BE2C (cell line): ENCODE measurements at regions not wholly inside any gene's neighbourhood (a gene's known extent, or its start where the extent isn't known, plus 50 kb on each side); places are given as distances from the start of the nearest gene placed in this dataset.

Experiments
- DNase-seq: peaks from one replicate; pipeline ENCODE4 v3.0.0-alpha.2; 2020
- H3K27me3 ChIP-seq: fragments of 250-450 bp; sonication (Bioruptor Pico); 2 replicates; pipeline ENCODE4 v1.5.1; 2020; ENCODE audit warnings: mild to moderate bottlenecking
- H3K36me3 ChIP-seq: fragments of 250-450 bp; sonication (Bioruptor Pico); 2 replicates; pipeline ENCODE4 v1.5.1; 2020; ENCODE audit warnings: mild to moderate bottlenecking
- H3K4me1 ChIP-seq: fragments of 250-450 bp; sonication (Bioruptor Pico); 2 replicates; pipeline ENCODE4 v1.5.1; 2020
- H3K4me3 ChIP-seq: 2 replicates; pipeline ENCODE4 v1.5.1; 2011; ENCODE audit warnings: low read depth, low read length
- H3K9me3 ChIP-seq: fragments of 250-450 bp; sonication (Bioruptor Pico); 2 replicates; pipeline ENCODE4 v1.5.1; 2020
- TF ChIP-seq, protein P1 (sequence below): IDR thresholded peaks from 2 replicates; pipeline ENCODE4 v1.5.1; 2012; ENCODE audit warnings: mild to moderate bottlenecking, low read depth, low read length

DNA sequence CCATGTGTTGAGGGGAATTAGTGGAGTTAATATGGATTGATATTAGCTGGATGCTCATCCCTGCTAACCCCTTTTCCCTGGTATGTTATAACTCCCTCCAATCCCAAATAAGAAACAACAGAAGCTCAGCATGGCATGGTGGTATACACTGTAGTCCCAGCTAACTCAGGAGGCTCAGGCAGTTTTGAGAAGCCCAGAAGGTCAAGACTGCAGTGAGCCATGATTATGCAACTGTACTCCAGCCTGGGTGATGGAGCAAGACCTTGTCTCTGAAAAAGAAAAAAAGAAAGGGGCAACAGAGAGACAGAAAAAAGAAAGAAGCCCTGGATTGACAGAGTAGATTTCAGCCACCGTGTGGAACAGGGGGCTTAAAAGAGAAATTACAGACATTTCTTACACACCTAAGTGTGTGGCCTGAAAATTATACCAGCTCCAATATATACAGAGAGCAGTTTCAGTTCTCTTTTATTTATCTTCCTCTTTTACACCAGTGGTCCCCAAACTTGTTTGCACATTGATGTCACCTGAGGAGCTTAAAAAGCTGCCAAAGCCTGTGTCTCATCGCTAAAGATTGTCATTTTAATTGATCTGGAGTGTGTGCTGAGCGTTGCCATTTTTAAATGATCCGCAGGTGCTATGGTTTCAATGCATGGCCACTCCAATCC lies 203.6 kb downstream of the UBE2E3 start:
- Histone ChIP-seq H3K4me3 (no peak overlapping the region), H3K27me3 (no peaks in the 10 kb centered on the region), H3K36me3 (no peaks in the 10 kb centered on the region), H3K4me1 (no peaks in the 10 kb centered on the region), H3K9me3 (no peaks in the 10 kb centered on the region)
- TF ChIP-seq, protein P1, sequence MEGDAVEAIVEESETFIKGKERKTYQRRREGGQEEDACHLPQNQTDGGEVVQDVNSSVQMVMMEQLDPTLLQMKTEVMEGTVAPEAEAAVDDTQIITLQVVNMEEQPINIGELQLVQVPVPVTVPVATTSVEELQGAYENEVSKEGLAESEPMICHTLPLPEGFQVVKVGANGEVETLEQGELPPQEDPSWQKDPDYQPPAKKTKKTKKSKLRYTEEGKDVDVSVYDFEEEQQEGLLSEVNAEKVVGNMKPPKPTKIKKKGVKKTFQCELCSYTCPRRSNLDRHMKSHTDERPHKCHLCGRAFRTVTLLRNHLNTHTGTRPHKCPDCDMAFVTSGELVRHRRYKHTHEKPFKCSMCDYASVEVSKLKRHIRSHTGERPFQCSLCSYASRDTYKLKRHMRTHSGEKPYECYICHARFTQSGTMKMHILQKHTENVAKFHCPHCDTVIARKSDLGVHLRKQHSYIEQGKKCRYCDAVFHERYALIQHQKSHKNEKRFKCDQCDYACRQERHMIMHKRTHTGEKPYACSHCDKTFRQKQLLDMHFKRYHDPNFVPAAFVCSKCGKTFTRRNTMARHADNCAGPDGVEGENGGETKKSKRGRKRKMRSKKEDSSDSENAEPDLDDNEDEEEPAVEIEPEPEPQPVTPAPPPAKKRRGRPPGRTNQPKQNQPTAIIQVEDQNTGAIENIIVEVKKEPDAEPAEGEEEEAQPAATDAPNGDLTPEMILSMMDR, result no peak
- no peak for DNase-seq

DNA sequence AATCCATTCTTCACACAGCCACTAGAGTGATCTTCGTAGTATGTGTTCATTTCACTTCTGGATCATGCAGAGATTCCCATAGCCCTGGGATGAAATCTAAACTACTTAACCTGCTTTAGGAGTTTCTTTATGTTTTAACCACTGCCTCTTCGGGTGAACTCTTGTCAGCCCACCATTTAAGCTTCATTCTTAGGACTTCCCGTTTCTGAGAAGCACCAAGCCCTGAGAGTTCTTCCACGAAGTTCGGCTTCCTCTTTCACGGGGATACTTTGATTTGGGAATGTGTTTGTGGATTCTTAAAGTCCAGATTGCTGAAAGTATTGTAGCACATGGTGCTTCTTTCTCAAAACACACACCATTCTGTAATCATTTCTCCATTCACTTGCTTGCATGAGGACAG lies 205.0 kb downstream of the UBE2E3 start:
- no peak for DNase-seq
- Histone ChIP-seq H3K36me3 (no peaks in the 10 kb centered on the region), H3K4me3 (no peak overlapping the region), H3K4me1 (no peaks in the 10 kb centered on the region), H3K27me3 (no peaks in the 10 kb centered on the region), H3K9me3 (no peaks in the 10 kb centered on the region)
- TF ChIP-seq, protein P1, result no peak

DNA sequence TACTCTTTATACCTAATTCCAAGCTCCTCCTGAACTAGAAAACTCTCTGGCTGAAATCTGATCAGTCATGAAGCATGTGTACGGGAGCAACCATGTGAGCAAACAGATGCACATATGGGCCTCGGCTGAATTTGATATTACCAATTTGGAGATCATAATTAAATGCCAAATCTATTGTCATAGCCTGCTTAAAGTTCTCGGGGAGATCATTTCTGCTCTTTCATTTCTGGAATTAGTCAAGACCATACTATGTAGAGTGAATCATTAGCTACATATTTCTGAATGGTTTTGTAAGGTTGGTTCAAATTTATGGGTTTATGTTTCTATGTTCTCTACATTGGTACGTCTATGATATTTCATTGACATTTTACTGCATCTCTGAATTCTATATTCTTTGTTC lies 205.5 kb downstream of the UBE2E3 start:
- no peaks in the 10 kb centered on the region for H3K9me3 ChIP-seq
- H3K4me3 ChIP-seq, result no peak overlapping the region
- H3K27me3 ChIP-seq, result no peaks in the 10 kb centered on the region
- no peaks in the 10 kb centered on the region for H3K36me3 ChIP-seq
- TF ChIP-seq, protein P1, result no peak
- H3K4me1 ChIP-seq, result no peaks in the 10 kb centered on the region
- DNase-seq, result no peak

DNA sequence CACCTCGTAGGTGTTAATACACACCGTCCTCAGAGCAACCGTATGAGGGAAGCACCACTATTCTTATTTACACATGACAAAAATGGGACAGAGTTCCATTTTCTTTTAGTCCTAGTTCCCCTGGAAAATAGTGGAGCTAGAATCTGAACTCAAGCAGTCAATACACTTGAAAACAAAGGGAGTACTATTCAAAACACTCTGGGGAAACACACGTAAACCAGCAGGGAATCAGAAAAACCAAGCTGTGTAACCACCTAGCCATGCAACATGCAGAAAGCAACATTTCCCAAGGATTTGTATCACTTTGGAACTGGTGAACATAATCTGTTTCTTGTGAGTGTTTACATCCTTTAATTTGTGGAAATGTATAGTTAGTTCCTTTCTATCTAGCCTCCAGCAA lies 208.2 kb downstream of the UBE2E3 start:
- no peaks in the 10 kb centered on the region for H3K27me3 ChIP-seq
- no peak for DNase-seq
- no peaks in the 10 kb centered on the region for H3K4me1 ChIP-seq
- no peak overlapping the region for H3K4me3 ChIP-seq
- H3K36me3 ChIP-seq, result no peaks in the 10 kb centered on the region
- TF ChIP-seq, protein P1, result no peak
- no peaks in the 10 kb centered on the region for H3K9me3 ChIP-seq

DNA sequence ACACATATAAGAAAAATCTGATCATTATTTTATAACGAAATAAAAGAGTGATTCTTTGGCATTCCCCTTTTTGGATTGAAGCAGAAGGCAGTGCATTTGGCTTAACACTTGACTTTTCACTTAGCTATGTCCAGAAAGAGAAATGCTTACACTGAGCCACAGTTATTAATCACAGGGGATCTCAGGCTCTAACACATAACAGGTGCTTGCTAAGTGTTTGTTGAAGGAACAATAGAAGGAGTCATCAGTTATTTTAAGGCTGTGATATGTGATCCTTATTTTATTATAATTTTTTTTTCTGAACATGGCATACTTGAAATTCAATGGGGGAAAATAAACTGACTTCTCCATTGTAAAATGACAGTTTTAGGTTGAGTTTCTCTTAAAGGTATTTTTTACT lies 209.5 kb downstream of the UBE2E3 start:
- TF ChIP-seq, protein P1, result no peak
- Histone ChIP-seq H3K4me3 (no peak overlapping the region), H3K27me3 (no peaks in the 10 kb centered on the region), H3K36me3 (no peaks in the 10 kb centered on the region), H3K9me3 (no peaks in the 10 kb centered on the region), H3K4me1 (no peaks in the 10 kb centered on the region)
- DNase-seq, result no peak

DNA sequence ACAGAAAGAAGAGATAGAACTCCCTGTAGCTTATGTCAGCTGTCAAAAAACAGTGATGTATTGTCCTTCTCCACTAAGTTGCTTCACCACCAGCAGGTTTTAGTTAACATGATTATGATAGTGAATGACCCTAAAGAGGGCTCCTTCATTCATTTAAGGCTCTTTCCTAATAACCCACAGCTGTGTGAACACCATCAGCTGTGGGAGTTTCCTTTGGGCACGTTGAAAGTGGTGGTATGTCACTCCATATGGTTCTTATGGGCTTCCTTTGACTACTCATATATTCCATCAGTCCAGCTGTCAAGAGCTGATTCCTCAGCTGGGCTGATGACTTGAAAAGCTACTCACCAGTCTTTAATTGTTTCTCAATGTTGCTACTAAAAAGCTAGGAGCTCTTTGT lies 210.3 kb downstream of the UBE2E3 start:
- TF ChIP-seq, protein P1, result no peak
- Histone ChIP-seq H3K36me3 (no peaks in the 10 kb centered on the region), H3K27me3 (no peaks in the 10 kb centered on the region), H3K4me1 (no peaks in the 10 kb centered on the region), H3K4me3 (no peak overlapping the region), H3K9me3 (no peaks in the 10 kb centered on the region)
- no peak for DNase-seq
